IMR-90 (cell line): ENCODE measurements at regions not wholly inside any gene's neighbourhood (a gene's known extent, or its start where the extent isn't known, plus 50 kb on each side); places are given as distances from the start of the nearest gene placed in this dataset.

Source experiments
- ATAC-seq: fragments of 200-7000 bp; cut with Tn5 transposase; 2 replicates; pipeline ENCODE4 v1.9.1; 2020; ENCODE audit warnings: low read depth, mild to moderate bottlenecking, moderate library complexity
- BruUV-seq: library from RNA; stranded (reverse); fragments of 400-500 nt; replicated peaks from 2 replicates; lab custom pipeline; 2021; lab: Mats Ljungman, UMichigan
- CTCF ChIA-PET: fragments of 300-600 bp; formaldehyde crosslinking; extraction: SDS; loops from one replicate; lab custom pipeline; 2021; ENCODE audit warnings: antibody characterized with exemption; lab: Yijun Ruan, JAX
- POLR2A ChIA-PET: fragments of 300-600 bp; sonication (Branson Sonifier 250); formaldehyde crosslinking; loops from one replicate; lab custom pipeline; 2022; ENCODE audit warnings: antibody characterized with exemption; ENCODE audit not compliant: unreplicated experiment; lab: Charles Lee
- DNase-seq: peaks from one replicate; pipeline ENCODE4 v3.0.0; 2013
- H2AFZ ChIP-seq: replicated peaks from 2 replicates; pipeline ENCODE3; 2013; ENCODE audit warnings: low read length, mild to moderate bottlenecking; ENCODE audit not compliant: poor library complexity
- H2AK5ac ChIP-seq: 2 replicates; pipeline ENCODE4 v1.6.1; 2013; ENCODE audit warnings: low read depth, low read length, inconsistent platforms
- H2AK9ac ChIP-seq: replicated peaks from 2 replicates; pipeline ENCODE3; 2013; ENCODE audit warnings: mild to moderate bottlenecking, low read depth, low read length, moderate library complexity; ENCODE audit not compliant: poor library complexity
- H2BK120ac ChIP-seq: 2 replicates; pipeline ENCODE4 v1.6.1; 2013; ENCODE audit warnings: low read depth, low read length, inconsistent platforms
- H2BK15ac ChIP-seq: 3 replicates; pipeline ENCODE4 v1.6.1; 2013; ENCODE audit warnings: low read depth, low read length, inconsistent platforms
- H2BK20ac ChIP-seq: 2 replicates; pipeline ENCODE4 v1.6.1; 2013; ENCODE audit warnings: low read depth, mild to moderate bottlenecking, inconsistent platforms, low read length, moderate library complexity
- H2BK5ac ChIP-seq: 2 replicates; pipeline ENCODE4 v1.6.1; 2013; ENCODE audit warnings: mild to moderate bottlenecking, low read depth, low read length, inconsistent platforms; ENCODE audit not compliant: poor library complexity, severe bottlenecking
- H3K14ac ChIP-seq: replicated peaks from 2 replicates; pipeline ENCODE4 v1.6.1; 2013; ENCODE audit warnings: low read depth, low read length, inconsistent platforms
- H3K18ac ChIP-seq: 2 replicates; pipeline ENCODE4 v1.6.1; 2013; ENCODE audit warnings: low read depth, low read length, control low read depth
- H3K23ac ChIP-seq: 2 replicates; pipeline ENCODE4 v1.6.1; 2013; ENCODE audit warnings: low read depth, low read length, inconsistent platforms
- H3K27ac ChIP-seq: 2 replicates; pipeline ENCODE4 v1.5.1; 2013; ENCODE audit warnings: mild to moderate bottlenecking, control low read depth, low read length; ENCODE audit not compliant: insufficient read depth
- H3K27me3 ChIP-seq: 2 replicates; pipeline ENCODE4 v1.6.1; 2013; ENCODE audit warnings: low read length; ENCODE audit not compliant: control insufficient read depth, insufficient read depth
- H3K36me3 ChIP-seq: 2 replicates; pipeline ENCODE4 v1.6.1; 2013; ENCODE audit warnings: low read length, mixed read lengths; ENCODE audit not compliant: control insufficient read depth, insufficient read depth
- H3K4ac ChIP-seq: 2 replicates; pipeline ENCODE4 v1.6.1; 2013; ENCODE audit warnings: low read depth, low read length, inconsistent platforms
- H3K4me1 ChIP-seq: 2 replicates; pipeline ENCODE4 v1.6.1; 2013; ENCODE audit warnings: low read length, mixed read lengths; ENCODE audit not compliant: control insufficient read depth, insufficient read depth
- H3K4me2 ChIP-seq: 2 replicates; pipeline ENCODE4 v1.6.1; 2013; ENCODE audit warnings: low read depth, mild to moderate bottlenecking, control low read depth, low read length, moderate library complexity
- H3K4me3 ChIP-seq: 2 replicates; pipeline ENCODE4 v1.5.1; 2013; ENCODE audit warnings: low read depth, mild to moderate bottlenecking, control low read depth, low read length, moderate library complexity; ENCODE audit not compliant: insufficient read depth
- H3K56ac ChIP-seq: 2 replicates; pipeline ENCODE4 v1.6.1; 2013; ENCODE audit warnings: low read length, inconsistent platforms; ENCODE audit not compliant: insufficient read depth; ENCODE audit errors: extremely low read depth
- H3K79me1 ChIP-seq, 2 experiments: 2 replicates each; pipeline ENCODE4 v1.6.1; 2013; ENCODE audit warnings: low read length in 2 of 2, inconsistent platforms in 1 of 2, low read depth in 1 of 2
- H3K9ac ChIP-seq: 2 replicates; pipeline ENCODE4 v1.6.1; 2013; ENCODE audit warnings: low read depth, low read length, control low read depth
- H3K9me1 ChIP-seq: 2 replicates; pipeline ENCODE4 v1.6.1; 2013; ENCODE audit warnings: low read length, inconsistent platforms; ENCODE audit not compliant: insufficient read depth
- H3K9me3 ChIP-seq: 2 replicates; pipeline ENCODE4 v1.6.1; 2013; ENCODE audit warnings: low read length; ENCODE audit not compliant: control insufficient read depth, insufficient read depth
- H4K20me1 ChIP-seq: 2 replicates; pipeline ENCODE4 v1.6.1; 2013; ENCODE audit warnings: low read length, inconsistent platforms; ENCODE audit not compliant: insufficient read depth
- H4K5ac ChIP-seq: 2 replicates; pipeline ENCODE4 v1.6.1; 2013; ENCODE audit warnings: mild to moderate bottlenecking, low read depth, low read length, control low read depth
- H4K8ac ChIP-seq, 2 experiments: 2 replicates each; pipeline ENCODE4 v1.6.1; 2013; ENCODE audit warnings: low read depth in 2 of 2, low read length in 2 of 2, control low read depth in 1 of 2, inconsistent platforms in 1 of 2
- H4K91ac ChIP-seq: 2 replicates; pipeline ENCODE4 v1.6.1; 2013; ENCODE audit warnings: low read depth, low read length, inconsistent platforms; ENCODE audit not compliant: insufficient read depth
- BHLHE40 ChIP-seq: fragments of 150-350 bp; IDR thresholded peaks from 2 replicates; pipeline ENCODE4 v1.6.1; 2016; ENCODE audit warnings: mild to moderate bottlenecking, low read depth, low read length
- CEBPB ChIP-seq: IDR thresholded peaks from 2 replicates; pipeline ENCODE4 v1.6.1; 2012; ENCODE audit warnings: low read depth, low read length, improper control_type of control experiment
- FOS ChIP-seq: fragments of 150-350 bp; IDR thresholded peaks from 2 replicates; pipeline ENCODE4 v1.6.1; 2016; ENCODE audit warnings: low read depth, low read length
- MXI1 ChIP-seq: IDR thresholded peaks from 2 replicates; pipeline ENCODE4 v1.6.1; 2012; ENCODE audit warnings: low read depth, mild to moderate bottlenecking, low read length, moderate library complexity, borderline replicate concordance
- NFE2L2 ChIP-seq: fragments of 150-350 bp; IDR thresholded peaks from 2 replicates; pipeline ENCODE4 v1.6.1; 2016; ENCODE audit warnings: low read depth, mild to moderate bottlenecking, low read length
- RAD21 ChIP-seq: IDR thresholded peaks from 2 replicates; pipeline ENCODE4 v1.6.1; 2012; ENCODE audit warnings: low read length, improper control_type of control experiment
- RFX5 ChIP-seq: IDR thresholded peaks from 2 replicates; pipeline ENCODE4 v1.8.0; 2012; ENCODE audit warnings: low read depth, mild to moderate bottlenecking, low read length, moderate library complexity
- WGBS, 2 experiments: methylation state at CpG; one replicate each; pipeline versions ENCODE4 v1.1.5 to v1.1.7; 2013; ENCODE audit warnings: missing lambda C conversion rate in 2 of 2; ENCODE audit not compliant: insufficient read length in 1 of 2; ENCODE audit errors: extremely low coverage in 2 of 2; 5-methylcytosine and 5-hydroxymethylcytosine counted together
- dilution Hi-C: fragments of 300-500 bp; cut with HindIII; formaldehyde crosslinking; loops from one replicate; pipeline ENCODE4 v1.14.3; 2018; ENCODE audit warnings: low sequenced_read_pairs; ENCODE audit not compliant: unreplicated experiment
- in situ Hi-C: fragments of 300-500 bp; cut with MboI; formaldehyde crosslinking; loops from 3 replicates; pipeline ENCODE4 v1.14.3; 2019; ENCODE audit warnings: low sequenced_read_pairs, inconsistent platforms, mixed read lengths
- intact Hi-C: fragments of 100-400 bp; cut with micrococcal nuclease; formaldehyde crosslinking; loops from 2 replicates; pipeline ENCODE4 v1.10.0; 2022
- TF ChIP-seq, protein P1 (sequence below): fragments of 150-350 bp; IDR thresholded peaks from 2 replicates; pipeline ENCODE4 v1.6.1; 2016; ENCODE audit warnings: low read depth, mild to moderate bottlenecking, low read length, moderate library complexity, borderline replicate concordance

- dilution Hi-C loops: no loop called here
- Histone ChIP-seq H3K27me3 (peaks cover 2% of the 10 kb centered on the region; the same call in 1 of the 2 replicates), H2AK9ac (no peak overlapping the region), H3K27ac (peak overlapping the region; percentile 20; the same call in 1 of the 2 replicates), H4K91ac (peak overlapping the region; percentile 30), H3K9me1 (peaks cover 12% of the 10 kb centered on the region), H3K4me2 (no peak overlapping the region), H2AK5ac (peak overlapping the region; percentile 85), H4K5ac (peak overlapping the region; percentile 80), H3K23ac (no peak overlapping the region), H3K36me3 (no peaks in the 10 kb centered on the region), H3K9me3 (peaks cover 6% of the 10 kb centered on the region), H3K14ac (peak overlapping the region; percentile 32), H2BK20ac (peak overlapping the region; percentile 79; the same call in 1 of the 2 replicates), H2BK5ac (peak overlapping the region; percentile 43), H3K9ac (no peak overlapping the region), H2BK120ac (peak overlapping the region; percentile 75; the same call in 1 of the 2 replicates), H4K20me1 (no peaks in the 10 kb centered on the region), H3K18ac (peak overlapping the region; percentile 87), H4K8ac (peak overlapping the region in 1 of 2 experiments; percentile 67; a peak in 3 of 4 replicates), H2BK15ac (peak overlapping the region; percentile 77; the same call in 1 of the 3 replicates), H3K4me3 (no peak overlapping the region), H3K4ac (peak overlapping the region; percentile 75; the same call in 1 of the 2 replicates), H3K56ac (no peak overlapping the region), H3K79me1 (no peaks in the 10 kb centered on the region), H2AFZ (no peak overlapping the region), H3K4me1 (peaks cover 31% of the 10 kb centered on the region)
- in situ Hi-C loops: no loop called here
- POLR2A ChIA-PET: no interaction called here
- intact Hi-C loops: no loop called here
- CTCF ChIA-PET: interaction anchor here (0.7 to 1.5 kb wide), 3 partner anchors 14 to 114 kb away, joined by 3 to 7 read pairs (median 5); no protein-coding TSS in a partner anchor
- no peak for TF ChIP-seq BHLHE40
- no peak for TF ChIP-seq RFX5
- no peak for TF ChIP-seq RAD21
- TF ChIP-seq, protein P1, sequence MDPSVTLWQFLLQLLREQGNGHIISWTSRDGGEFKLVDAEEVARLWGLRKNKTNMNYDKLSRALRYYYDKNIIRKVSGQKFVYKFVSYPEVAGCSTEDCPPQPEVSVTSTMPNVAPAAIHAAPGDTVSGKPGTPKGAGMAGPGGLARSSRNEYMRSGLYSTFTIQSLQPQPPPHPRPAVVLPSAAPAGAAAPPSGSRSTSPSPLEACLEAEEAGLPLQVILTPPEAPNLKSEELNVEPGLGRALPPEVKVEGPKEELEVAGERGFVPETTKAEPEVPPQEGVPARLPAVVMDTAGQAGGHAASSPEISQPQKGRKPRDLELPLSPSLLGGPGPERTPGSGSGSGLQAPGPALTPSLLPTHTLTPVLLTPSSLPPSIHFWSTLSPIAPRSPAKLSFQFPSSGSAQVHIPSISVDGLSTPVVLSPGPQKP: no peak
- no peak for TF ChIP-seq NFE2L2
- no peak for TF ChIP-seq FOS
- no peak for TF ChIP-seq MXI1
- no peak for TF ChIP-seq CEBPB
- WGBS, 2 experiments: no CpG with 5 or more reads among the region's 3 CpGs
- DNase-seq: no peak
- BruUV-seq: no TSS peak
- no peak for ATAC-seq
Observed at GRCh38 chr2:71880287-71880686, 267.4 kb downstream of the CYP26B1 start.
